ENCODE measurements at regions not wholly inside any gene's neighbourhood (a gene's known extent, or its start where the extent isn't known, plus 50 kb on each side); places are given as distances from the start of the nearest gene placed in this dataset.
A peak's percentile ranks its signal among the peaks of the same experiment; 100 is the strongest.
"Not testable (repeated sequence)": the region's sequence is repeated elsewhere in the genome, so short reads cannot be mapped to it uniquely, and the experiment has no call there.

DNA sequence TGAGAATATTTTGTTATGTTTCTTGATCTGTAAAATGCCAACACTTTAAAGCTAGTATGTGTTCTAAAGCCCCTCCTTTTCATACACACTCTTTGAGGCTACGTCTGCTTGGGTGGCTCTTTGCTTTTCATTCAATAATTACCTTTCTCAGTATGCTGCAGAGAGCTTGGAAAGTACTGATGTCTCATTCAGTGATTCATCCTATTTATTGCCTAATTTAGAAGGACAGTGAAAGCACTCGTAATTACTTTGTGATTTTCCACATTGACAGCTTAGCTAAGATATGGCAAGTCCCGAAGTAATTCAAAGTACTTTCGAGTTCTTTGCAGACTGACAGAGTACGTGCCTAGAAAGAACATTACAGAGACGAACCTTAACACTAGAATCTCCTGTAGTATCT is 57.2 kb downstream of the BMP15 start:
- Histone ChIP-seq H3K4me3 (no peak overlapping the region), H3K9me3 (no peaks in the 10 kb centered on the region), H3K27me3 (ENCODE audit: low read depth) (no peaks in the 10 kb centered on the region), H3K4me1 (peaks cover 16% of the 10 kb centered on the region), H3K36me3 (replicated peaks) (no peaks in the 10 kb centered on the region)
- in situ Hi-C loops (cut with MboI; ENCODE audit: low sequenced_read_pairs), result no loop called here
- DNase-seq (ENCODE audit: low spot score in 2 of 2), result no peak

GRCh38 chrX:50968871-50969635 is 58.5 kb downstream of the BMP15 start:
- DNase-seq (ENCODE audit: low spot score in 2 of 2); H3K27me3 ChIP-seq (ENCODE audit: low read depth); H3K4me3 ChIP-seq; H3K9me3 ChIP-seq; H3K36me3 ChIP-seq (replicated peaks); in situ Hi-C loops (cut with MboI; ENCODE audit: low sequenced_read_pairs): not testable (repeated sequence)
- H3K4me1 ChIP-seq, result peaks cover 13% of the 10 kb centered on the region

- no peak for DNase-seq (ENCODE audit: low spot score in 2 of 2)
- H3K4me3 ChIP-seq, result no peak overlapping the region
- H3K36me3 ChIP-seq (replicated peaks), result no peaks in the 10 kb centered on the region
- H3K27me3 ChIP-seq (ENCODE audit: low read depth), result no peaks in the 10 kb centered on the region
- no peaks in the 10 kb centered on the region for H3K9me3 ChIP-seq
- H3K4me1 ChIP-seq, result peaks cover 30% of the 10 kb centered on the region
- in situ Hi-C loops (cut with MboI; ENCODE audit: low sequenced_read_pairs), result no loop called here
These were observed 60.9 kb downstream of the BMP15 start for GRCh38 chrX:50971395-50971794.

GRCh38 chrX:50973199-50973598 is 62.7 kb downstream of the BMP15 start:
- H3K4me3 ChIP-seq, result no peak overlapping the region
- H3K27me3 ChIP-seq (ENCODE audit: low read depth), result no peaks in the 10 kb centered on the region
- in situ Hi-C loops (cut with MboI; ENCODE audit: low sequenced_read_pairs), result no loop called here
- H3K4me1 ChIP-seq, result peaks cover 20% of the 10 kb centered on the region
- H3K36me3 ChIP-seq (replicated peaks), result no peaks in the 10 kb centered on the region
- no peaks in the 10 kb centered on the region for H3K9me3 ChIP-seq
- DNase-seq (ENCODE audit: low spot score in 2 of 2), result no peak

- no peaks in the 10 kb centered on the region for H3K9me3 ChIP-seq
- H3K4me3 ChIP-seq, result peak overlapping the region; percentile 19
- H3K36me3 ChIP-seq (replicated peaks), result no peaks in the 10 kb centered on the region
- peak; percentile 80 for DNase-seq (ENCODE audit: low spot score in 2 of 2)
- peaks cover 47% of the 10 kb centered on the region for H3K4me1 ChIP-seq
- in situ Hi-C loops (cut with MboI; ENCODE audit: low sequenced_read_pairs), result no loop called here
- H3K27me3 ChIP-seq (ENCODE audit: low read depth), result no peaks in the 10 kb centered on the region
These were observed 68.6 kb downstream of the BMP15 start for GRCh38 chrX:50978920-50979682.

GRCh38 chrX:50980251-50980650 is 69.7 kb downstream of the BMP15 start:
- Histone ChIP-seq H3K9me3 (no peaks in the 10 kb centered on the region), H3K4me3 (no peak overlapping the region), H3K27me3 (ENCODE audit: low read depth) (no peaks in the 10 kb centered on the region), H3K4me1 (peaks cover 35% of the 10 kb centered on the region), H3K36me3 (replicated peaks) (no peaks in the 10 kb centered on the region)
- in situ Hi-C loops (cut with MboI; ENCODE audit: low sequenced_read_pairs), result no loop called here
- DNase-seq (ENCODE audit: low spot score in 2 of 2), result peak; percentile 66 to 93

- H3K9me3 ChIP-seq, result no peaks in the 10 kb centered on the region
- peaks cover 7% of the 10 kb centered on the region for H3K4me1 ChIP-seq
- DNase-seq (ENCODE audit: low spot score in 2 of 2), result peak; percentile 81 to 93
- in situ Hi-C loops (cut with MboI; ENCODE audit: low sequenced_read_pairs), result no loop called here
- H3K27me3 ChIP-seq (ENCODE audit: low read depth), result no peaks in the 10 kb centered on the region
- no peaks in the 10 kb centered on the region for H3K36me3 ChIP-seq (replicated peaks)
- no peak overlapping the region for H3K4me3 ChIP-seq
These were observed 78.1 kb downstream of the BMP15 start for GRCh38 chrX:50988649-50989048.

GRCh38 chrX:50996930-50997329 is 86.4 kb downstream of the BMP15 start:
- in situ Hi-C loops (cut with MboI; ENCODE audit: low sequenced_read_pairs), result loop anchor here (10.0 kb wide), 1 partner anchor 302 kb away; no protein-coding TSS in a partner anchor
- peak in 1 of 2 experiments; percentile 15 for DNase-seq (ENCODE audit: low spot score in 2 of 2)
- no peaks in the 10 kb centered on the region for H3K9me3 ChIP-seq
- no peak overlapping the region for H3K4me3 ChIP-seq
- H3K4me1 ChIP-seq, result no peaks in the 10 kb centered on the region
- no peaks in the 10 kb centered on the region for H3K27me3 ChIP-seq (ENCODE audit: low read depth)
- no peaks in the 10 kb centered on the region for H3K36me3 ChIP-seq (replicated peaks)

DNA sequence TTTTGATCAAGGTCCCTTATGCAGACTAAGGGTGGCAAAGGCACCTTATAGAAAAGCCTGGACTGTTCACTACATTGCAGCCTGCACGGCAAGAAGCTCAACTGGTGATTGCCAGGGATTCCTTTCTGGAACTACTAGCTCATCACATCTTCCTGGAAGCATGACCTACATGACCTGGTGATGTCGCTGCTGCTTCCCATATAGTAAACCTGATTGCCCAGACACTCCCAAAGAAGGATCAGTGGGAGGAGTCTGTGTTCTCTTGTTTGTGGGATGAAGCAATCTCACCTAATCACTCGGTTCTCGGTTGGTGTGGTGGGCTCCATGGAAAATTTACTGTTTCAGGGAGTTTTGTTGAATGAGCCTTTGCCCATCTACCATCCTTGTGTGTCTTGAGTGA is 89.8 kb downstream of the BMP15 start:
- H3K9me3 ChIP-seq; H3K4me1 ChIP-seq; H3K36me3 ChIP-seq (replicated peaks); H3K4me3 ChIP-seq; in situ Hi-C loops (cut with MboI; ENCODE audit: low sequenced_read_pairs); H3K27me3 ChIP-seq (ENCODE audit: low read depth); DNase-seq (ENCODE audit: low spot score in 2 of 2): not testable (repeated sequence)

- H3K27me3 ChIP-seq (ENCODE audit: low read depth); H3K9me3 ChIP-seq; DNase-seq (ENCODE audit: low spot score in 2 of 2); in situ Hi-C loops (cut with MboI; ENCODE audit: low sequenced_read_pairs); H3K4me1 ChIP-seq; H3K36me3 ChIP-seq (replicated peaks); H3K4me3 ChIP-seq: not testable (repeated sequence)
These were observed 91.4 kb downstream of the BMP15 start for GRCh38 chrX:51001733-51002632.

DNA sequence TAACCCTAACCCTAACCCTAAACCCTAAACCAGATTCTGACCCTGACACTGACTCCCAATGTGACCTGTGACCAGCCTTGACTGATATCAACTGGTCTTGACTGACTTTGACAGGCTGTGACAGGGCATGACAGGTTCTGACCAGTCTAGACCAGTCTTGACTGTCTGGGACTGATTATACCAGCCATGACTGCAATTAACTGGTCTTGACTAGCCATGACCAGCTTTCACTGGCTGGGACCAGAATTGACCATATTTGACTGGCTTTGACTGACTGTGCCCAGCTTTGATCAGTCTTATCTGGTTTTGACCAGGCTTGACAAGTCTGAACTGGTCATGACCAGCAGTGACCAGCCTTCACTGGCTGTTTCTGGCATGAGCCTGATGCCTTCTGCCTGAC is 95.5 kb downstream of the BMP15 start:
- Histone ChIP-seq H3K9me3 (no peaks in the 10 kb centered on the region), H3K27me3 (ENCODE audit: low read depth) (no peaks in the 10 kb centered on the region), H3K4me1 (no peaks in the 10 kb centered on the region), H3K36me3 (replicated peaks) (no peaks in the 10 kb centered on the region), H3K4me3 (no peak overlapping the region)
- in situ Hi-C loops (cut with MboI; ENCODE audit: low sequenced_read_pairs), result no loop called here
- no peak for DNase-seq (ENCODE audit: low spot score in 2 of 2)

- no peak overlapping the region for H3K4me3 ChIP-seq
- no peaks in the 10 kb centered on the region for H3K27me3 ChIP-seq (ENCODE audit: low read depth)
- no peak for DNase-seq (ENCODE audit: low spot score in 2 of 2)
- no peaks in the 10 kb centered on the region for H3K36me3 ChIP-seq (replicated peaks)
- in situ Hi-C loops (cut with MboI; ENCODE audit: low sequenced_read_pairs), result no loop called here
- H3K4me1 ChIP-seq, result no peaks in the 10 kb centered on the region
- H3K9me3 ChIP-seq, result no peaks in the 10 kb centered on the region
These were observed 113.7 kb downstream of the BMP15 start for GRCh38 chrX:51024106-51024696.

DNA sequence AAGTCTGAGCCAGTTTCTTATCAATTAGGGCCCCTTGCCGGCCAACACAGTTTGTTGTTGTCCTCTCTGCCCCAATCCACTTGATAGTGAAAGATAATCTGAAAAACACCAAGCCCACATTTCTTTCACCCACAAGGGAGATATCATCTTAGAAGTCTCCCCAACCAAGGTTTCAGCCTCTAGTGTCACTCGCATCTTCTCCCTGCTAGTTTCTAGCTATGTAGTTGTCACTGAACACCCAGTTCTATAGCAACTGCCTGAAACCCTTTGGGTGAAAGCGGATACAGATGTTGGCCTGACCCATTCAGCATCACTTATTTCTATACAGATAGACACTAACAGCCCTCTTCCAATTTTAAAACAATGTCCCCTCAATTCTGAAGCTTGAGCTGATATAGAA is 116.3 kb downstream of the BMP15 start:
- Histone ChIP-seq H3K9me3 (no peaks in the 10 kb centered on the region), H3K27me3 (ENCODE audit: low read depth) (no peaks in the 10 kb centered on the region), H3K4me1 (no peaks in the 10 kb centered on the region), H3K36me3 (replicated peaks) (no peaks in the 10 kb centered on the region), H3K4me3 (no peak overlapping the region)
- no peak for DNase-seq (ENCODE audit: low spot score in 2 of 2)
- in situ Hi-C loops (cut with MboI; ENCODE audit: low sequenced_read_pairs), result no loop called here
